C4-2B (cell line): ENCODE measurements at regions not wholly inside any gene's neighbourhood (a gene's known extent, or its start where the extent isn't known, plus 50 kb on each side); places are given as distances from the start of the nearest gene placed in this dataset.

Experiments used
- ZFX ChIP-seq: fragments of 450-650 bp; IDR thresholded peaks from 2 replicates; pipeline ENCODE4 v1.6.1; 2017
- TF ChIP-seq, protein P1 (sequence below): fragments of 450-650 bp; conservative IDR thresholded peaks from 2 replicates; pipeline ENCODE4 v1.5.1; 2017; ENCODE audit warnings: mild to moderate bottlenecking

DNA sequence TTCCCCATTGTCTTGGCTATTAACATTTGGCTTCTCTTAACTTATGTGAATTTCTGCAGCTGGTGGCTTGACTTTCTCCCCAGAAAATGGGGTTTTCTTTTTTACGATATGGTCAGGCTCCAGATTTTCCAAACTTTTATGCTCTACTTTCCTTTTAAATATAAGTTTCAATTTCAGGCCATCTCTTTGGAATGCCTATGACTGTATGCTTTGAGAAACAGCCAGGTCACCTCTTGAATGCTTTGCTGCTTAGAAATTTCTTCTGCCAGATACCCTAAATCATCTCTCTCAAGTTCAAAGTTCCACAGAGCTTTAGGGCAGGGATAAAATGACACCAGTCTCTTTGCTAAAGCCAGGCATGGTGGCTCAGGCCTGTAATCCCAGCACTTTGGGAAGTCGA lies 212.9 kb upstream of the SMIM31 start:
- TF ChIP-seq, protein P1, sequence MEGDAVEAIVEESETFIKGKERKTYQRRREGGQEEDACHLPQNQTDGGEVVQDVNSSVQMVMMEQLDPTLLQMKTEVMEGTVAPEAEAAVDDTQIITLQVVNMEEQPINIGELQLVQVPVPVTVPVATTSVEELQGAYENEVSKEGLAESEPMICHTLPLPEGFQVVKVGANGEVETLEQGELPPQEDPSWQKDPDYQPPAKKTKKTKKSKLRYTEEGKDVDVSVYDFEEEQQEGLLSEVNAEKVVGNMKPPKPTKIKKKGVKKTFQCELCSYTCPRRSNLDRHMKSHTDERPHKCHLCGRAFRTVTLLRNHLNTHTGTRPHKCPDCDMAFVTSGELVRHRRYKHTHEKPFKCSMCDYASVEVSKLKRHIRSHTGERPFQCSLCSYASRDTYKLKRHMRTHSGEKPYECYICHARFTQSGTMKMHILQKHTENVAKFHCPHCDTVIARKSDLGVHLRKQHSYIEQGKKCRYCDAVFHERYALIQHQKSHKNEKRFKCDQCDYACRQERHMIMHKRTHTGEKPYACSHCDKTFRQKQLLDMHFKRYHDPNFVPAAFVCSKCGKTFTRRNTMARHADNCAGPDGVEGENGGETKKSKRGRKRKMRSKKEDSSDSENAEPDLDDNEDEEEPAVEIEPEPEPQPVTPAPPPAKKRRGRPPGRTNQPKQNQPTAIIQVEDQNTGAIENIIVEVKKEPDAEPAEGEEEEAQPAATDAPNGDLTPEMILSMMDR = no peak
- TF ChIP-seq ZFX = no peak
